ENCODE measurements at regions not wholly inside any gene's neighbourhood (a gene's known extent, or its start where the extent isn't known, plus 50 kb on each side); places are given as distances from the start of the nearest gene placed in this dataset.

- Mint-ChIP-seq H3K9me3 (peaks cover 3% of the 10 kb centered on the region; the same call in 1 of the 2 replicates), H3K27ac (no peak overlapping the region), H3K27me3 (ENCODE audit: insufficient read depth) (peaks cover 11% of the 10 kb centered on the region), H3K4me1 (ENCODE audit: low read depth) (peaks cover 6% of the 10 kb centered on the region; the same call in 1 of the 2 replicates), H3K36me3 (ENCODE audit: low read depth) (no peaks in the 10 kb centered on the region; the same call in 1 of the 2 replicates), H3K4me3 (no peak overlapping the region)
- TF ChIP-seq CTCF (IDR thresholded peaks at IDR 0.05), result no peak
- DNase-seq, result no peak
Measured at GRCh38 chr18:10293966-10294365, 160.5 kb upstream of the APCDD1 start.

- DNase-seq, result no peak
- Mint-ChIP-seq H3K36me3 (ENCODE audit: low read depth) (no peaks in the 10 kb centered on the region), H3K27me3 (ENCODE audit: insufficient read depth) (peaks cover 12% of the 10 kb centered on the region), H3K4me1 (ENCODE audit: low read depth) (no peaks in the 10 kb centered on the region; the same call in 1 of the 2 replicates), H3K27ac (no peak overlapping the region), H3K4me3 (no peak overlapping the region), H3K9me3 (no peaks in the 10 kb centered on the region)
- no peak for TF ChIP-seq CTCF (IDR thresholded peaks at IDR 0.05)
Measured at GRCh38 chr18:10295751-10296150, 158.7 kb upstream of the APCDD1 start.

- DNase-seq, result no peak
Measured at GRCh38 chr18:10296491-10296890, 157.9 kb upstream of the APCDD1 start.

GRCh38 chr18:10297086-10297485 lies 157.3 kb upstream of the APCDD1 start:
- H3K9me3 Mint-ChIP-seq, result no peaks in the 10 kb centered on the region
- no peak for DNase-seq
- no peak overlapping the region for H3K27ac Mint-ChIP-seq
- no peaks in the 10 kb centered on the region for H3K36me3 Mint-ChIP-seq (ENCODE audit: low read depth)
- H3K27me3 Mint-ChIP-seq (ENCODE audit: insufficient read depth), result peaks cover 14% of the 10 kb centered on the region
- no peak for TF ChIP-seq CTCF (IDR thresholded peaks at IDR 0.05)
- no peak overlapping the region for H3K4me3 Mint-ChIP-seq
- H3K4me1 Mint-ChIP-seq (ENCODE audit: low read depth), result peaks cover 4% of the 10 kb centered on the region; the same call in 1 of the 2 replicates

More at GRCh38 chr18:10296491-10296890, 157.9 kb upstream of the APCDD1 start:
- H3K27me3 Mint-ChIP-seq (ENCODE audit: insufficient read depth), result peaks cover 14% of the 10 kb centered on the region
- TF ChIP-seq CTCF (IDR thresholded peaks at IDR 0.05), result no peak
- no peaks in the 10 kb centered on the region; the same call in 1 of the 2 replicates for H3K4me1 Mint-ChIP-seq (ENCODE audit: low read depth)
- H3K9me3 Mint-ChIP-seq, result no peaks in the 10 kb centered on the region
- no peak overlapping the region for H3K27ac Mint-ChIP-seq
- no peaks in the 10 kb centered on the region for H3K36me3 Mint-ChIP-seq (ENCODE audit: low read depth)
- H3K4me3 Mint-ChIP-seq, result no peak overlapping the region

GRCh38 chr18:10298346-10298745 lies 156.1 kb upstream of the APCDD1 start:
- DNase-seq, result no peak
- Mint-ChIP-seq H3K27ac (no peak overlapping the region), H3K9me3 (no peaks in the 10 kb centered on the region), H3K27me3 (ENCODE audit: insufficient read depth) (peaks cover 15% of the 10 kb centered on the region), H3K4me1 (ENCODE audit: low read depth) (peaks cover 4% of the 10 kb centered on the region; the same call in 1 of the 2 replicates), H3K4me3 (no peak overlapping the region), H3K36me3 (ENCODE audit: low read depth) (no peaks in the 10 kb centered on the region)
- TF ChIP-seq CTCF (IDR thresholded peaks at IDR 0.05), result no peak

- Mint-ChIP-seq H3K9me3 (no peaks in the 10 kb centered on the region), H3K27me3 (ENCODE audit: insufficient read depth) (peaks cover 13% of the 10 kb centered on the region), H3K36me3 (ENCODE audit: low read depth) (no peaks in the 10 kb centered on the region), H3K4me1 (ENCODE audit: low read depth) (peaks cover 8% of the 10 kb centered on the region; the same call in 1 of the 2 replicates), H3K27ac (no peak overlapping the region), H3K4me3 (no peak overlapping the region)
- no peak for TF ChIP-seq CTCF (IDR thresholded peaks at IDR 0.05)
- no peak for DNase-seq
Measured at GRCh38 chr18:10299643-10300042, 154.8 kb upstream of the APCDD1 start.
